ENCODE measurements at regions not wholly inside any gene's neighbourhood (a gene's known extent, or its start where the extent isn't known, plus 50 kb on each side); places are given as distances from the start of the nearest gene placed in this dataset.

DNA sequence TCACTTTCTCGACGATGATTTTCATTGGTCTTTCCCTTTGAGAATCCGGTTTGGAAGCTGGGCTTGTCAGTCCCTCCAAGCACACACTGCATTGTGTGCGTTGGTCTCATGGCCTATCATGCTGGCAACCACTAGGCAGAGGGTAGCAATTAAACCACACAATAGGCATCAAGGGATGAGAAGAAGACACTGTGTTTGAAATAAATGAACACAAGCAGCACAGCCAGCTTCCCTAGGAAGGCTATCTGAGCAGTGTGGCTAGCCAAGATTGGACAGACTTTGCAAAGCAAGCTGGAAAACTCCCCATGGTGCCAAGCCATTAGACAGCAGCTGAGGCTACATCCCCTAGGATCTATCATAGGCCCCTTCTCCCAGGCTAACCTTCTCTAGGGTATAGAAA, 288.7 kb downstream of the NUF2 start:
- RAD21 ChIA-PET (ENCODE audit: unreplicated experiment) = no interaction called here
- WGBS (ENCODE audit: insufficient coverage, insufficient replicate concordance, low lambda C conversion rate, missing lambda C conversion rate) = 25% methylated on average over 4 of the region's 4 CpGs
- Histone ChIP-seq H3K4me3 (no peak overlapping the region), H3K4me2 (ENCODE audit: control insufficient read depth, insufficient read depth) (no peak overlapping the region), H3K79me2 (ENCODE audit: control insufficient read depth, insufficient read depth, low read length) (no peaks in the 10 kb centered on the region), H2AFZ (ENCODE audit: control insufficient read depth, low read depth, low read length) (no peak overlapping the region), H3K27me3 (replicated peaks in 1 of 2; ENCODE audit: control insufficient read depth in 2 of 2, insufficient read depth in 2 of 2, low read length in 1 of 2) (no peaks in the 10 kb centered on the region), H3K36me3 (ENCODE audit: control insufficient read depth in 2 of 2, insufficient read depth in 2 of 2, low read length in 1 of 2) (no peaks in the 10 kb centered on the region), H3K27ac (ENCODE audit: control insufficient read depth, insufficient read depth) (no peak overlapping the region), H3K9ac (ENCODE audit: control insufficient read depth, insufficient read depth, low read length) (no peak overlapping the region), H3K9me3 (replicated peaks; ENCODE audit: control insufficient read depth, insufficient read depth, low read length) (no peaks in the 10 kb centered on the region), H3K4me1 (ENCODE audit: control insufficient read depth, insufficient read depth, low read length) (no peaks in the 10 kb centered on the region), H4K20me1 (ENCODE audit: control insufficient read depth, insufficient read depth) (no peaks in the 10 kb centered on the region)
- no TSS peak for BruUV-seq (replicated peaks)
- SMC1A ChIA-PET (ENCODE audit: uncharacterized antibody, unreplicated experiment) = no interaction called here
- CTCF ChIA-PET = no interaction called here
- DNase-seq (ENCODE audit: low read depth, low spot score) = no peak
- no peak for FAIRE-seq
- in situ Hi-C loops (cut with MboI) (no loop called here), intact Hi-C loops (cut with micrococcal nuclease; ENCODE audit: unreplicated experiment) (no loop called here)
- ATAC-seq = no peak
- POLR2A ChIA-PET = no interaction called here
- TF ChIP-seq TBL1XR1 (IDR thresholded peaks at IDR 0.05; ENCODE audit: low read depth, low read length) (no peak), EP300 (IDR thresholded peaks at IDR 0.05; ENCODE audit: borderline replicate concordance in 1 of 2, control insufficient read depth in 1 of 2, low read depth in 2 of 2, low read length in 2 of 2) (no peak), JUND (IDR thresholded peaks at IDR 0.05; ENCODE audit: low read depth, low read length) (no peak), BRCA1 (IDR thresholded peaks at IDR 0.05; ENCODE audit: low read depth, low read length) (no peak), ZNF384 (IDR thresholded peaks at IDR 0.05; ENCODE audit: borderline replicate concordance, low read depth, low read length) (no peak), EZH2 (IDR thresholded peaks at IDR 0.05; ENCODE audit: borderline replicate concordance, control insufficient read depth, low read depth, low read length) (no peak), ZSCAN29 (IDR thresholded peaks at IDR 0.05) (no peak), RAD51 (IDR thresholded peaks at IDR 0.05) (no peak), DPF2 (IDR thresholded peaks at IDR 0.05) (no peak), MAX (IDR thresholded peaks at IDR 0.05; ENCODE audit: low read depth, low read length) (no peak), ZNF274 (IDR thresholded peaks at IDR 0.05; ENCODE audit: insufficient read depth, insufficient read length) (no peak), MEF2A (IDR thresholded peaks at IDR 0.05; ENCODE audit: insufficient read depth, low read depth, low read length) (no peak), CBFB (IDR thresholded peaks at IDR 0.05; ENCODE audit: low read depth) (no peak), ELK1 (IDR thresholded peaks at IDR 0.05; ENCODE audit: low read depth, low read length) (no peak)
- TF ChIP-seq, protein P1, sequence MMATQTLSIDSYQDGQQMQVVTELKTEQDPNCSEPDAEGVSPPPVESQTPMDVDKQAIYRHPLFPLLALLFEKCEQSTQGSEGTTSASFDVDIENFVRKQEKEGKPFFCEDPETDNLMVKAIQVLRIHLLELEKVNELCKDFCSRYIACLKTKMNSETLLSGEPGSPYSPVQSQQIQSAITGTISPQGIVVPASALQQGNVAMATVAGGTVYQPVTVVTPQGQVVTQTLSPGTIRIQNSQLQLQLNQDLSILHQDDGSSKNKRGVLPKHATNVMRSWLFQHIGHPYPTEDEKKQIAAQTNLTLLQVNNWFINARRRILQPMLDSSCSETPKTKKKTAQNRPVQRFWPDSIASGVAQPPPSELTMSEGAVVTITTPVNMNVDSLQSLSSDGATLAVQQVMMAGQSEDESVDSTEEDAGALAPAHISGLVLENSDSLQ (IDR thresholded peaks at IDR 0.05) = no peak
- TF ChIP-seq, protein P2, sequence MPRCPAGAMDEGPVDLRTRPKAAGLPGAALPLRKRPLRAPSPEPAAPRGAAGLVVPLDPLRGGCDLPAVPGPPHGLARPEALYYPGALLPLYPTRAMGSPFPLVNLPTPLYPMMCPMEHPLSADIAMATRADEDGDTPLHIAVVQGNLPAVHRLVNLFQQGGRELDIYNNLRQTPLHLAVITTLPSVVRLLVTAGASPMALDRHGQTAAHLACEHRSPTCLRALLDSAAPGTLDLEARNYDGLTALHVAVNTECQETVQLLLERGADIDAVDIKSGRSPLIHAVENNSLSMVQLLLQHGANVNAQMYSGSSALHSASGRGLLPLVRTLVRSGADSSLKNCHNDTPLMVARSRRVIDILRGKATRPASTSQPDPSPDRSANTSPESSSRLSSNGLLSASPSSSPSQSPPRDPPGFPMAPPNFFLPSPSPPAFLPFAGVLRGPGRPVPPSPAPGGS (IDR thresholded peaks at IDR 0.05; ENCODE audit: borderline replicate concordance, insufficient read depth, low read depth, low read length, poor library complexity, severe bottlenecking) = no peak
